Left ventricle myocardium inferior (tissue), 1 donor: ENCODE measurements at regions not wholly inside any gene's neighbourhood (a gene's known extent, or its start where the extent isn't known, plus 50 kb on each side); places are given as distances from the start of the nearest gene placed in this dataset.

Source experiments
- DNase-seq: peaks from one replicate; pipeline ENCODE4 v3.0.0-alpha.2; 2020
- H3K27ac ChIP-seq: fragments of 200-600 bp; replicated peaks from 2 replicates; pipeline ENCODE4 v1.8.0; 2021
- H3K27me3 ChIP-seq: fragments of 200-600 bp; 2 replicates; pipeline ENCODE4 v1.8.0; 2021; ENCODE audit warnings: low read depth
- H3K36me3 ChIP-seq: fragments of 200-600 bp; 2 replicates; pipeline ENCODE4 v1.8.0; 2021
- H3K4me1 ChIP-seq: fragments of 200-600 bp; 2 replicates; pipeline ENCODE4 v1.8.0; 2021
- H3K4me3 ChIP-seq: fragments of 200-600 bp; 2 replicates; pipeline ENCODE4 v1.8.0; 2021; ENCODE audit warnings: mild to moderate bottlenecking, moderate library complexity
- H3K9me3 ChIP-seq: fragments of 200-600 bp; replicated peaks from 2 replicates; pipeline ENCODE4 v1.8.0; 2021
- CTCF ChIP-seq: fragments of 200-600 bp; IDR thresholded peaks from 2 replicates; pipeline ENCODE4 v1.8.0; 2021; ENCODE audit warnings: antibody characterized with exemption, mild to moderate bottlenecking, borderline replicate concordance
- intact Hi-C: fragments of 100-400 bp; cut with micrococcal nuclease; formaldehyde crosslinking; loops from one replicate; pipeline ENCODE4 v1.11.0; 2022
- donor health status: DM: no; HTN: yes; CAD: no; lungs with severe emphysema.

- peaks cover 50% of the 10 kb centered on the region for H3K4me1 ChIP-seq
- peaks cover 5% of the 10 kb centered on the region for H3K9me3 ChIP-seq
- peak overlapping the region; percentile 28 for H3K27ac ChIP-seq
- H3K27me3 ChIP-seq, result no peaks in the 10 kb centered on the region
- no peak for TF ChIP-seq CTCF
- DNase-seq, result no peak
- intact Hi-C loops, result no loop called here
- no peak overlapping the region for H3K4me3 ChIP-seq
- H3K36me3 ChIP-seq, result peaks cover 2% of the 10 kb centered on the region
These were observed 280.1 kb upstream of the DMRT1 start for GRCh38 chr9:561427-561826.

DNA sequence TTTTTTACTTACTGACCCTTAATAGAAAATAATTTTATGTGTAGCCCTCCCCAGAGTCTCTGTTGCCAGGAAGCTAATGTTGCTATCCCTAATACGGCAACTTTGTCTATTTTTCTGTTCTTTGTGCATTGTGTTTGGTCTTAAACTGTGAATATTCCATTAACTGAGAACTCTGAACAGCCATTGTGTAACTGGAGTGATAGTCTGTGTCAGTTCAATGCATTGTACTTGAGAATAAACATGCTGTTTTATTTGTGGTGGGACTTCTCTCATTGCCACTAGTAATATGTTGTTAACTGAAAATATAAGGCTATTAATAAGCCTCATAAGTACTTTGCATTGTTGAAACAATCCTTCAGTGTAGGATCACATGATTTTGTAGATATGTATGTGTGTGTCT lies 278.3 kb upstream of the DMRT1 start:
- DNase-seq, result no peak
- TF ChIP-seq CTCF, result no peak
- H3K27ac ChIP-seq, result peak overlapping the region; percentile 75

GRCh38 chr9:565528-565927 lies 276.0 kb upstream of the DMRT1 start:
- TF ChIP-seq CTCF, result no peak
- H3K36me3 ChIP-seq, result peaks cover 2% of the 10 kb centered on the region
- H3K27ac ChIP-seq, result no peak overlapping the region
- H3K27me3 ChIP-seq, result no peaks in the 10 kb centered on the region
- peaks cover 66% of the 10 kb centered on the region for H3K4me1 ChIP-seq
- intact Hi-C loops, result no loop called here
- no peak overlapping the region for H3K4me3 ChIP-seq
- no peak for DNase-seq
- peaks cover 13% of the 10 kb centered on the region for H3K9me3 ChIP-seq

More for the DNA sequence above, 278.3 kb upstream of the DMRT1 start:
- peaks cover 2% of the 10 kb centered on the region for H3K36me3 ChIP-seq
- peaks cover 55% of the 10 kb centered on the region for H3K4me1 ChIP-seq
- no peak overlapping the region for H3K4me3 ChIP-seq
- H3K27me3 ChIP-seq, result no peaks in the 10 kb centered on the region
- peaks cover 13% of the 10 kb centered on the region for H3K9me3 ChIP-seq
- intact Hi-C loops, result no loop called here

GRCh38 chr9:567128-567746 lies 274.3 kb upstream of the DMRT1 start:
- intact Hi-C loops, result no loop called here
- peaks cover 67% of the 10 kb centered on the region for H3K4me1 ChIP-seq
- peak overlapping the region; percentile 91 for H3K27ac ChIP-seq
- H3K4me3 ChIP-seq, result no peak overlapping the region
- H3K36me3 ChIP-seq, result peaks cover 2% of the 10 kb centered on the region
- no peak for DNase-seq
- peaks cover 13% of the 10 kb centered on the region for H3K9me3 ChIP-seq
- TF ChIP-seq CTCF, result no peak
- H3K27me3 ChIP-seq, result no peaks in the 10 kb centered on the region

DNA sequence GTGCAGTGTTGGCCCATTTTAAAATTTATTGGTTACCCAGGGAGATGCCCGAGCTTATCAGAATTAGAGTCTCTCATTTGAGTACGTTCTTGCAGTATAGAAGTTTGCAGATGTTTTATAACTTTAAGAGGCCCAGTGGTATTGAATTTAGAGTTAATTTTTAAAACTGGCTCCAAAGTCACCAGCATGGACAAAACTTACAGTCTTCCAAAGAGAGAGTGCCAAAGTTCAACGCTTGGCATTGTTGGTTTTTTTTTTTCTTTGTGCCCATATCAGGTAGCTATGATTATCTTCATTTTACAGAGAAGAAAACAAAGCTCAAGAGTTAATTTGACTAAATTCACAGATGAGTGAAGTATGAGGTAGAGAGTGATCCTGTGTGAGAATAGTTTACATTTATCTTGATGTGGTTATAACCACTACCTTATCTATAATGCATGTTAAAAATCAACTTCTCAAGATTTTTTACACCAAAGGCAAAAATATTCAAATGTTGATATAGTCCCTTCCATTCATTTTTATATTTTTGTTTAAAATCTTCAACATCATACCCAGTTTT lies 273.7 kb upstream of the DMRT1 start:
- peaks cover 67% of the 10 kb centered on the region for H3K4me1 ChIP-seq
- H3K27me3 ChIP-seq, result no peaks in the 10 kb centered on the region
- peak overlapping the region; percentile 91 for H3K27ac ChIP-seq
- peaks cover 2% of the 10 kb centered on the region for H3K36me3 ChIP-seq
- intact Hi-C loops, result no loop called here
- H3K4me3 ChIP-seq, result no peak overlapping the region
- no peak for DNase-seq
- no peak for TF ChIP-seq CTCF
- peaks cover 13% of the 10 kb centered on the region for H3K9me3 ChIP-seq
